ENCODE measurements at regions not wholly inside any gene's neighbourhood (a gene's known extent, or its start where the extent isn't known, plus 50 kb on each side); places are given as distances from the start of the nearest gene placed in this dataset.

- no peak for TF ChIP-seq CTCF (IDR thresholded peaks at IDR 0.05)
- TF ChIP-seq POLR2AphosphoS5 (IDR thresholded peaks at IDR 0.05), result no peak
- no peak for TF ChIP-seq POLR2A (IDR thresholded peaks at IDR 0.05)
Observed at GRCh38 chrX:11944501-11944900, 186.5 kb downstream of the MSL3 start.
